ENCODE measurements at regions not wholly inside any gene's neighbourhood (a gene's known extent, or its start where the extent isn't known, plus 50 kb on each side); places are given as distances from the start of the nearest gene placed in this dataset.
A peak's percentile ranks its signal among the peaks of the same experiment; 100 is the strongest.

- H3K4me3 ChIP-seq (ENCODE audit: insufficient read depth, low read depth, low read length), result no peak overlapping the region
- H3K4me2 ChIP-seq (ENCODE audit: low read depth, low read length), result no peak overlapping the region
- H3K9me1 ChIP-seq (ENCODE audit: insufficient read depth, low read length), result no peaks in the 10 kb centered on the region
- ChIA-PET POLR2A (ENCODE audit: unreplicated experiment) (no interaction called here), CTCF (no interaction called here)
- intact Hi-C loops (cut with micrococcal nuclease) (no loop called here), in situ Hi-C loops (cut with MboI; ENCODE audit: low sequenced_read_pairs) (no loop called here), dilution Hi-C loops (cut with HindIII; ENCODE audit: low sequenced_read_pairs, unreplicated experiment) (no loop called here)
- H3K9me3 ChIP-seq (ENCODE audit: control insufficient read depth, insufficient read depth, low read length), result no peaks in the 10 kb centered on the region
- no peaks in the 10 kb centered on the region for H3K4me1 ChIP-seq (ENCODE audit: control insufficient read depth, insufficient read depth, low read length)
- no peak overlapping the region for H2BK120ac ChIP-seq (ENCODE audit: low read depth, low read length)
- no peak overlapping the region for H2BK20ac ChIP-seq (ENCODE audit: low read depth, low read length)
- no peaks in the 10 kb centered on the region for H3K79me1 ChIP-seq (ENCODE audit: low read depth in 1 of 2, low read length in 2 of 2)
- no peaks in the 10 kb centered on the region for H3K27me3 ChIP-seq (ENCODE audit: control insufficient read depth, insufficient read depth, low read length)
- H4K20me1 ChIP-seq (ENCODE audit: insufficient read depth, low read length), result no peaks in the 10 kb centered on the region
- no peak overlapping the region for H3K9ac ChIP-seq (ENCODE audit: low read depth, low read length)
- H2BK5ac ChIP-seq (ENCODE audit: low read depth, low read length, poor library complexity, severe bottlenecking), result no peak overlapping the region
- no peak overlapping the region for H2AK5ac ChIP-seq (ENCODE audit: low read depth, low read length)
- TF ChIP-seq CTCF (conservative IDR thresholded peaks at IDR 0.05; ENCODE audit: low read depth, low read length) (no peak), NFE2L2 (IDR thresholded peaks at IDR 0.05; ENCODE audit: low read depth, low read length) (no peak), MXI1 (IDR thresholded peaks at IDR 0.05; ENCODE audit: borderline replicate concordance, low read depth, low read length) (no peak), MAZ (IDR thresholded peaks at IDR 0.05; ENCODE audit: borderline replicate concordance, low read depth, low read length) (no peak), CHD1 (IDR thresholded peaks at IDR 0.05; ENCODE audit: low read depth, low read length) (no peak), ELK1 (IDR thresholded peaks at IDR 0.05; ENCODE audit: borderline replicate concordance, low read depth, low read length) (no peak), SMC3 (IDR thresholded peaks at IDR 0.05; ENCODE audit: low read depth, low read length) (no peak), RCOR1 (IDR thresholded peaks at IDR 0.05; ENCODE audit: insufficient replicate concordance, low read length) (no peak), FOS (IDR thresholded peaks at IDR 0.05; ENCODE audit: low read depth, low read length) (no peak), CEBPB (IDR thresholded peaks at IDR 0.05; ENCODE audit: low read depth, low read length) (no peak), MAFK (IDR thresholded peaks at IDR 0.05; ENCODE audit: low read depth, low read length) (no peak), RAD21 (IDR thresholded peaks at IDR 0.05; ENCODE audit: low read length) (no peak), RFX5 (IDR thresholded peaks at IDR 0.05; ENCODE audit: low read depth, low read length) (no peak), POLR2A (IDR thresholded peaks at IDR 0.05; ENCODE audit: low read depth, low read length) (no peak), USF2 (IDR thresholded peaks at IDR 0.05; ENCODE audit: low read depth, low read length) (no peak), BHLHE40 (IDR thresholded peaks at IDR 0.05; ENCODE audit: low read depth, low read length) (no peak)
- H3K18ac ChIP-seq (ENCODE audit: low read depth, low read length), result no peak overlapping the region
- no TSS peak for BruUV-seq (replicated peaks)
- H3K14ac ChIP-seq (replicated peaks; ENCODE audit: low read depth, low read length), result no peak overlapping the region
- no peak overlapping the region for H3K23ac ChIP-seq (ENCODE audit: low read depth, low read length)
- H2AK9ac ChIP-seq (replicated peaks; ENCODE audit: low read depth, low read length, poor library complexity), result no peak overlapping the region
- H2BK15ac ChIP-seq (ENCODE audit: low read depth, low read length), result no peak overlapping the region
- no peak overlapping the region for H3K56ac ChIP-seq (ENCODE audit: extremely low read depth, insufficient read depth, low read length)
- H4K8ac ChIP-seq (ENCODE audit: low read depth in 2 of 2, low read length in 2 of 2), result no peak overlapping the region
- no peak for ATAC-seq (ENCODE audit: low read depth)
- no peak overlapping the region for H4K91ac ChIP-seq (ENCODE audit: insufficient read depth, low read depth, low read length)
- no peak overlapping the region for H4K5ac ChIP-seq (ENCODE audit: low read depth, low read length)
- H3K27ac ChIP-seq (ENCODE audit: insufficient read depth, low read length), result no peak overlapping the region
- H3K36me3 ChIP-seq (ENCODE audit: control insufficient read depth, insufficient read depth, low read length), result no peaks in the 10 kb centered on the region
- no peak overlapping the region for H3K4ac ChIP-seq (ENCODE audit: low read depth, low read length)
- H2AFZ ChIP-seq (replicated peaks; ENCODE audit: low read length, poor library complexity), result no peak overlapping the region
- DNase-seq, result peak; percentile 41
Measured at GRCh38 chr13:64371045-64371444, 2859.1 kb downstream of the PCDH9 start.
